ENCODE measurements at regions not wholly inside any gene's neighbourhood (a gene's known extent, or its start where the extent isn't known, plus 50 kb on each side); places are given as distances from the start of the nearest gene placed in this dataset.

DNA sequence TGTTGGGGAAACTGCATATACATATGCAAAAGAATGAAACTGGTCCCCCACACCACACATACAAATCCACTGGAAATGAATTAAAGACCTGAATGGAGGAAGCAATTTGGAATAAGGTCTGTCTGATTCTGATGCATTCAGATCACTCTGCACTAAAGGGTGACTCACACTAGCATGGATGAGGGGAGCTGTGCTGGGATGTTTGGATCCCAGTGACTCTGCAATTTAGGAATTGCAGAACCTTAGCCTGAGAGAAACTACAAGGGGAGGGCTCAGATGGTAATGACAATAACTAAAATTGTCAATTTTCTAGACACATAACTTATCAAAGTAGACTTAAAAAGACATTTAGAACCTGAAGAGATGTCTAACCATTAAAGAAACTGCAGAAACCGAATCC is 312.0 kb downstream of the CDK5RAP2 start:
- Mint-ChIP-seq H3K36me3 (ENCODE audit: insufficient read depth) (no peaks in the 10 kb centered on the region), H3K4me3 (no peak overlapping the region), H3K27me3 (ENCODE audit: low read depth) (no peaks in the 10 kb centered on the region)

DNA sequence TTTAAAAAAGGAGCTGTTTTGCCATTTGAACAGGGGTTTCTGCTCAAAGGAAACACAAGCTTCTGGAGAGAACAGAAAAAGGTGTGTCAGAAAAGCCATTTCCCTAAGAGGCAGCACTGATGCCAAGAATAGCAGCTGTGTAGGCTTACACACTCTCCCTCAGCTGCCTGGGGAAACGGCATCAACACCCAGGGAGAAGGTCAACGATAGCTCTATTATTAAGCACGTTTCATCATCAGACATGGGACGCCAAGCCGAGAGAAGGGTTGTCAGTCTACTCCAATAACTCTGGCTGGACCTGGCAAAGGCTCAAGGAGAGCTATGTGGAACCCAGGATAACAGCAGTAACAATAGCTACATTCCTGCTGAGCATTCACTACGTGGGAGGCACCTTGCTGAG is 314.2 kb downstream of the CDK5RAP2 start:
- H3K4me3 Mint-ChIP-seq = no peak overlapping the region
- ATAC-seq = no peak
- H3K27me3 Mint-ChIP-seq (ENCODE audit: low read depth) = no peaks in the 10 kb centered on the region
- DNase-seq = no peak
- H3K36me3 Mint-ChIP-seq (ENCODE audit: insufficient read depth) = no peaks in the 10 kb centered on the region
- no peaks in the 10 kb centered on the region for H3K4me1 Mint-ChIP-seq (ENCODE audit: low read depth)
- peaks cover 13% of the 10 kb centered on the region for H3K9me3 Mint-ChIP-seq

More for the DNA sequence above, 312.0 kb downstream of the CDK5RAP2 start:
- H3K4me1 Mint-ChIP-seq (ENCODE audit: low read depth) = no peaks in the 10 kb centered on the region
- H3K9me3 Mint-ChIP-seq = peaks cover 18% of the 10 kb centered on the region
- no peak for ATAC-seq
- no peak for DNase-seq

DNA sequence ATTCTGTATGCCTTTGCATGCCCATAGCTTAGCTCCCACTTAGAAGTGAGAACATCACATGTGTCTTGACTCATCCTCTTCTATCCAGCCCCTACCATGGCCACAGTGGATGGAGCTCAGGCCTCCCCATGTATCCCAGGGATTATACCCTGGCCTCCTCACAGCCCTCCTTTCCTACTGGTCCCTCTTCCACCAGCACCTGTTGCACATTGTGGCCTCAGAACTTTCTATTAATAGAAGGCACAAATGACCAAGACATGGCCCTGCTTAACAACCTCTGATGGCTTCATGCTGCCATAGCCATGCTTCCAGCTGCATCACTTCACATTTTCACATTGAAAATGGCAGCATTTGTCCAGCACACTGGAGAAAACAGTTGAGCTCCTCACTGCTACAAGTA is 315.4 kb downstream of the CDK5RAP2 start:
- ATAC-seq (no peak), DNase-seq (no peak)
- H3K9me3 Mint-ChIP-seq = peaks cover 13% of the 10 kb centered on the region
- no peaks in the 10 kb centered on the region for H3K27me3 Mint-ChIP-seq (ENCODE audit: low read depth)
- no peaks in the 10 kb centered on the region for H3K36me3 Mint-ChIP-seq (ENCODE audit: insufficient read depth)
- H3K4me3 Mint-ChIP-seq = no peak overlapping the region
- H3K4me1 Mint-ChIP-seq (ENCODE audit: low read depth) = no peaks in the 10 kb centered on the region

DNA sequence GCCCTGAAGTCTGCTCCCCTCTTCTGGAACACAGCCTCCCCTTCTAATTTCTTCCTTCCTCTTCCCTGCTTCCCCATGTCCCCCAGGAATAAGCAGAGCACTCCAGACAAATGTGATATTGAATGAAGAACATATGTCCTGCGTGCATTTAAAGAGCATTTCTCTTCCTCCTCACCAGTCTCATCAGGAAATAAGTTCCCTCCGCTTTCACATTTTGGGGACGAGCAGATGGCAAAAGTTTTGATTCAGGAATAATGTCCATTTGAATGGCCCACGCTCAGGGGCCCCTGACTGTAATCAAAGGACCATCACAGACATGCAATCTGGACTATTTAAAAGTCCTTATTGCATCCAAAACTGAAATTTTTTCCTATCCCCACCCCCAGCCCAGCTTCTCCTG is 316.1 kb downstream of the CDK5RAP2 start:
- DNase-seq = no peak
- peaks cover 13% of the 10 kb centered on the region for H3K9me3 Mint-ChIP-seq
- H3K4me3 Mint-ChIP-seq = no peak overlapping the region
- H3K36me3 Mint-ChIP-seq (ENCODE audit: insufficient read depth) = no peaks in the 10 kb centered on the region
- no peak for ATAC-seq
- H3K27me3 Mint-ChIP-seq (ENCODE audit: low read depth) = no peaks in the 10 kb centered on the region
- no peaks in the 10 kb centered on the region for H3K4me1 Mint-ChIP-seq (ENCODE audit: low read depth)

DNA sequence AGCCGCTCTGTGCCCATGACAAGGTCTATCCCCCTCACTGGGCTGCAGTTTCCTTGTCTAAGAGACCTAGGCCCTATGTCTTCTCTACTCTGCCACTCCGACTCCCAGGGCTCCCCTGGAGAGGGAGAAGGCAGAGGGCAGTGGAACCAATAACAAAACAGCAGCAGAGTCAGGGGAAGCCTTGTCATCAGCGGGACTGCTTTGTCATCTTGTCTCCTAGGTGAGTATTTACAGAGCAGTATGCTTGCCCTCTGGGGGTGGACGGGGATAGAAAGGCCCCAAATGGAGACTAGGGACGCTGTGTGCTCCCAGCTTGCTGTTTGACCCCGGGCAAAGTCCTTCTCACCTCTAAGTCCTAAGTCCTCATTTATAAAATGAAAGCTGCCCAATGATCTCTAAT is 318.5 kb downstream of the CDK5RAP2 start:
- H3K36me3 Mint-ChIP-seq (ENCODE audit: insufficient read depth) = no peaks in the 10 kb centered on the region
- ATAC-seq (no peak), DNase-seq (no peak)
- no peak overlapping the region for H3K4me3 Mint-ChIP-seq
- H3K27me3 Mint-ChIP-seq (ENCODE audit: low read depth) = peaks cover 9% of the 10 kb centered on the region
- no peaks in the 10 kb centered on the region for H3K9me3 Mint-ChIP-seq
- H3K4me1 Mint-ChIP-seq (ENCODE audit: low read depth) = no peaks in the 10 kb centered on the region

DNA sequence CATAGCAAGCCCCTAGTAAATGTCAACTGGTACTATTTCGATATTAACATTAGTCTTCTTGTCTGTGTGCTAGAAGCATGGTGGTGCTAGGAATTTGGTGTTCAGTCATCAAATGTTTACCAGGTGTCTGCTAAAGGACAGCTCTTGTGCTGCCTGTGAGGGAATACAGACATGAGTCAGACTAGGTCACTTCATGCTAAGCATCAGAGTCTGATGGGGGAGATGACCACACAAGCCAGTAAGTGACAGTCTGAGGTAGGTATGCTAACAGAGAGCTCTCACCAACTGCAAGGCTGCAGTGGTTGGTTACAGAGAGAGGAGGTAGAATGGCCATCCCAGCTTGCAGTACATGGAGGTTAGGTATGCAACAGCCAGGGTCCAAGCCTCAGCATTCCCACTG is 320.9 kb downstream of the CDK5RAP2 start:
- DNase-seq = no peak
- H3K9me3 Mint-ChIP-seq = no peaks in the 10 kb centered on the region
- no peaks in the 10 kb centered on the region for H3K36me3 Mint-ChIP-seq (ENCODE audit: insufficient read depth)
- ATAC-seq = no peak
- peaks cover 13% of the 10 kb centered on the region for H3K27me3 Mint-ChIP-seq (ENCODE audit: low read depth)
- H3K4me3 Mint-ChIP-seq = no peak overlapping the region
- no peaks in the 10 kb centered on the region for H3K4me1 Mint-ChIP-seq (ENCODE audit: low read depth)

DNA sequence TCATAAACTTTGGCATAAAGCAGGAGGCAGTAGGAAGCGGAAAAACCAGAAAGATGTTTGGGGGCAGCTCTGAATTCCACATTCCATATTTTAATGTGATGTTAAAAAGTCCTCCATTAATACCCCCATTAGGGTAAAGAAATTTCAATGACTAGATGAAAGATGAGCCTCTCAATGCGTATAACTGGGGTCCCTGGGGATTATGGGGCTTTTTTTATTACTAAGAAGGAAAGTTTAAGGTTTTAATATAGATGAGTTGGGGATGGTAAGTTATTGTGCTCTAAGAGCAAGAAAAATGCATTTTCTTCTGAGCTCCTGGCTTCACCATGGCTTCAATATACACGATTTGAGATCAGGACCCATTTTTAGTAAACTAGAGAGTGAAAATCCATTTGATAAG is 321.9 kb downstream of the CDK5RAP2 start:
- ATAC-seq (no peak), DNase-seq (no peak)
- Mint-ChIP-seq H3K4me3 (no peak overlapping the region), H3K4me1 (ENCODE audit: low read depth) (no peaks in the 10 kb centered on the region), H3K27me3 (ENCODE audit: low read depth) (peaks cover 13% of the 10 kb centered on the region), H3K9me3 (no peaks in the 10 kb centered on the region), H3K36me3 (ENCODE audit: insufficient read depth) (no peaks in the 10 kb centered on the region)

DNA sequence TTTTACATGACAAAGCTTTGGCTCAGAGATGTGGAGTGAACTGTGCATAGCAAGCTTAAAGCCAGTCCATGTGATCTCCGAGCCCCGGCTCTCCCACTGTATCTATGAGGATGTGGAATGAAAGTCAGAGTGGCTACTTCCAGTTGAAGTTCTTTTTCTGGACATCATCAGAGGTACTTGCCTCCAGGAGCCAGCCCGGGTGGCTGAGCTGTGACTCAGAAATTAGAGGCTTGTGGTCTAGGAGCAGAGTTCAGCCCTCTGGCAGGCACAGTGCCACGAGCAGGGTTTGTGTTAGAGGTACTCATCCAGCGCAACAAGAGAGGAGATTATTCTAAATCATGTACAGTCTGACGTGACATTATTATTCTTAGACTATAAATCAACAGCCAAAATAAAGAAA is 322.5 kb downstream of the CDK5RAP2 start:
- Mint-ChIP-seq H3K9me3 (no peaks in the 10 kb centered on the region), H3K27me3 (ENCODE audit: low read depth) (peaks cover 13% of the 10 kb centered on the region), H3K36me3 (ENCODE audit: insufficient read depth) (no peaks in the 10 kb centered on the region), H3K4me1 (ENCODE audit: low read depth) (no peaks in the 10 kb centered on the region), H3K4me3 (no peak overlapping the region)
- ATAC-seq (no peak), DNase-seq (no peak)

DNA sequence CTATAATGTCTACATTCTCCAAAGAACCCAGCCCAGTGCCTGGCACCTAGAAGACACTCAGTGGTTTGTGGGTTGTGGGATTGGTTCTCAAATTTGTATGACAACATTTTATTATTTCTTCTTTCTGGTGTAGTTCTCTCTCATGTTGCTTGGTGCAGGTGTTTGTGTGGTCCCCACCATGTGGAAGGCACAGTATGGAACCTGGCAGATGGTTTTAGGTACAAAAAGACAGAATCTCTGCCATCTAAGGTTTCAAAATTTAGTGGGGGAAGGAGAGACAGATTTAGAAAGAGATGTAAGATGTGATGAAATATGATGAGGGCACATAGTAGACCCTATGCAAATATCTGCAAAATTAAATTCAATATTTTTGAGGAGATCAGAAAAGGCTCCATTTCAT is 323.8 kb downstream of the CDK5RAP2 start:
- Mint-ChIP-seq H3K4me1 (ENCODE audit: low read depth) (no peaks in the 10 kb centered on the region), H3K9me3 (peaks cover 4% of the 10 kb centered on the region), H3K36me3 (ENCODE audit: insufficient read depth) (no peaks in the 10 kb centered on the region), H3K27me3 (ENCODE audit: low read depth) (peaks cover 16% of the 10 kb centered on the region), H3K4me3 (no peak overlapping the region)
- ATAC-seq (no peak), DNase-seq (no peak)

DNA sequence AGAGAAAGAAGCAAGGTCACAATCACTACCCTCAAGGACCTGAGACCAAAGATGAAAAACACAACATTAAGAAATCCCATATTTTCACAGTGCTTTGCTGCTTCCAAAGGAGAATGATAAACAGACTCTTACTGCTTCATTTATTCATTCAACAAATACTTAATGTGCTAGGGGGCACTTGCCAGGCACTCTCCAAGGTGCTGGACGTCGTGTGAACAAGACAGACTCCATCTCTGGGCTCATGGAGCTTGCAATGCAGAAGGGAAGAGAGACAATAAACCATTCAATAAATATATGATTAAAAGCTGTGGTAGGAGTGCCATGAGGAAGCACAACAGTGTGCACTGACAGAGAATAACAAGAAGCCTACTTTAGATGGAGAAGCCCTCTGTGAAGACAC is 327.7 kb downstream of the CDK5RAP2 start:
- Mint-ChIP-seq H3K36me3 (ENCODE audit: insufficient read depth) (no peaks in the 10 kb centered on the region), H3K27me3 (ENCODE audit: low read depth) (peaks cover 7% of the 10 kb centered on the region), H3K4me3 (no peak overlapping the region), H3K4me1 (ENCODE audit: low read depth) (no peaks in the 10 kb centered on the region), H3K9me3 (peaks cover 4% of the 10 kb centered on the region)
- no peak for DNase-seq
- ATAC-seq = no peak

DNA sequence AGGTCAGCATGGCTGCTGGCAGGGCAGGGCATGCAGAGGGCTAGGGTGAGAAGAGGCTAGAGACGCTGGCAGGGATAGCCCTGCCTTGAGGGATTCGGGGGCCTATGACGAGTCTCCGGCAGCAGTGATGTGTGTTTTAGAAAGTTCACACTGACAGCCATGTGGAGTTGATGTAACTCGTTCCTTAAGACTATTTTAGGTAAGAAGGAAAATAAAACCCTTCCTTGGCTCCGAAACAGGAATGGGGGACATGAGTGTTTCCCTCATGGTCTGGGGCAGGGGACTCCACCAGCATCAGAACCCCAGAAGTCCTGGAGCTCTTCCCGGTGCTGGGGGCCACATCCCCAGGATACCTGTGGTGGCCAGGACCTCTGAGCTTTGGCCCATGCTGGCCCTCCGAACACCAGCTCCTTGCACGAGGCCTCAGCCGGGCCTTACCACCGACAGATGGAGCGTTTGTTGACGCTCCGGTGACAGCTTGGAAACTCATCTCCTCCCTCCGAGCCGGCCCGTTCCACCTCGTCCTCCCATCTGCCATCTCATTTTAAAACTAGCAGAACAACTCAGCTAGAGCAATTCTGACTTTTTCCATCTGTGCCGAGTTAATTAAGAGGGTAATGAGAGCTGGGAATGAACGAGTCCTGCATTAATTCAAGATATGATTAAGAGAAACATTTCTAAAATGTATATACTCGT is 337.7 kb downstream of the CDK5RAP2 start:
- H3K4me3 Mint-ChIP-seq = no peak overlapping the region
- no peak for DNase-seq
- no peaks in the 10 kb centered on the region for H3K9me3 Mint-ChIP-seq
- H3K27me3 Mint-ChIP-seq (ENCODE audit: low read depth) = no peaks in the 10 kb centered on the region
- H3K4me1 Mint-ChIP-seq (ENCODE audit: low read depth) = no peaks in the 10 kb centered on the region
- ATAC-seq = no peak
- no peaks in the 10 kb centered on the region for H3K36me3 Mint-ChIP-seq (ENCODE audit: insufficient read depth)

DNA sequence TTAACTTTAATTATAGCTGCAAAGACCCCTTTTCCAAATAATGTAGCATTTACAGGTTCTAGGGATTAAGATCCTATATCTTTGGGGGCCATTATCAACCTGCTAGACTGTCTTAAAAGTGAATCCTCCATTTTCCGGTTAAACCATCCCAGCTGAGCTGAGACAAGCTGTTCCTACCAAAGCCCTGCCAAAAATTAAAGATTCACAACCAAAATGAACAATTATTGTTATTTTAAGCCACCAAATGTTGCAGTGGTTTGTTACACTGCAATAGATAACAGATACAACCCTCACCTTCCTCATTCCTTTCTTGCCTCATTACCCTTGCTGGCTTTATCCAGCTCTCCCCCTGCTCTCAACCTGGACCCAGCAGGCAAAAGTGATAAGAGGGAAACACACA is 343.4 kb downstream of the CDK5RAP2 start:
- no peak overlapping the region for H3K4me3 Mint-ChIP-seq
- H3K36me3 Mint-ChIP-seq (ENCODE audit: insufficient read depth) = no peaks in the 10 kb centered on the region
- no peaks in the 10 kb centered on the region for H3K27me3 Mint-ChIP-seq (ENCODE audit: low read depth)
- DNase-seq (no peak), ATAC-seq (no peak)
- H3K9me3 Mint-ChIP-seq = no peaks in the 10 kb centered on the region
- no peaks in the 10 kb centered on the region for H3K4me1 Mint-ChIP-seq (ENCODE audit: low read depth)

DNA sequence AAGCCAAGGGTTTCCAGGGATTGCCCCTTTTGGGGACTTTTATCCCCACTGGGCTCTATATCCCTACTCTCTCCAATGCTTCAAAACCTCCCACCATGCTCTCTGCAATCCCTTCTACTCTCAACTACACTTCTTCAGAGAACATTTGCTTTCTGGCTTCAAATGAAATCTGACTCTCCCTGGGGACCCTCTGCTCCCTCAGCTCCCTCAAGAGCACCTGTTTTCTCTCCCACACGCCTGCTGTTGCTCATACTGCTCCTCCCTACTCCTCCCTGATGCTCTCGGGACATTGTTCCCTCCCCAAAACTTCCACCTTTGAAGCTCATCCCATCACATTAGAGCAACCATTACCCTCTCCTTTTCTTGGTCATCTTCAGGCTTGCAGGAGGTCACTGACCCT is 344.9 kb downstream of the CDK5RAP2 start:
- no peak for ATAC-seq
- H3K9me3 Mint-ChIP-seq = no peaks in the 10 kb centered on the region
- no peak overlapping the region for H3K4me3 Mint-ChIP-seq
- no peak for DNase-seq
- H3K27me3 Mint-ChIP-seq (ENCODE audit: low read depth) = no peaks in the 10 kb centered on the region
- no peaks in the 10 kb centered on the region for H3K36me3 Mint-ChIP-seq (ENCODE audit: insufficient read depth)
- H3K4me1 Mint-ChIP-seq (ENCODE audit: low read depth) = no peaks in the 10 kb centered on the region

DNA sequence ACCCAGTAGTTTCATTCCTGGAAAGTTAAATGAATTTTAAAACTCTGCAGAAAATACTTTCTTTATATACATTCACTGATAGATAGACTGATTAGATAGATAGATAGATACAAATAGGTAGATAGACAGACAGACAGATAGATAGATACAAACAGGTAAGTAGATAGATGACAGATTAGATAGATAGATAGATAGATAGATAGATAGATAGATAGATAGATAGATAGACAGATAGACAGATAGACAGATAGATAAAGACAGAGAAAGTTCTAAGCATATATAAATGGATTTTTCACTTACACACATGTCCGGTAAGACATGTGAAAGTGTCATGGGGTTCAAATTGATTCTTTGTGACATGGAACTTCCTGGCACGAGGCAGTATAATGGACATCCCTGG is 349.7 kb downstream of the CDK5RAP2 start:
- H3K9me3 Mint-ChIP-seq = no peaks in the 10 kb centered on the region
- H3K27me3 Mint-ChIP-seq (ENCODE audit: low read depth) = no peaks in the 10 kb centered on the region
- ATAC-seq (no peak), DNase-seq (no peak)
- no peak overlapping the region for H3K4me3 Mint-ChIP-seq
- no peaks in the 10 kb centered on the region for H3K4me1 Mint-ChIP-seq (ENCODE audit: low read depth)
- no peaks in the 10 kb centered on the region for H3K36me3 Mint-ChIP-seq (ENCODE audit: insufficient read depth)

DNA sequence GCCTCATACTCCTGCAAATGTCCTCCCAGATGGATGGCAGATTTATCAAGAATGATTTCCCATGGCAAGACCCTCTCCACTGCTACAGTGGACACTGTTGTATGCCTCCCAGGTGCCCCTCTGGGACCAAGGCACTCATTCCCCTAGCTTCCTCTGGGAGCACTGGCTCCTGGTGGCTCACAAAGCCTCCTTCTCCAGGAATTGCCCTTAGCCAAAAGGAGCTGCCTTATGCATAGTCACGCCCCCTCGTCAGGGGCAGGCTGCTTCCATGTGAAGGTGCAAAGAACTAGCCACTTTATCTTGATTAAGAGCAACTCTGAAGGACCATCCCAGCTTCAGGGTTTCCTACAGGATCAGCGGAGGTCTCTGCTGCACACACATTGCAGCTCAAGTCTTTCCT is 358.1 kb downstream of the CDK5RAP2 start:
- no peak overlapping the region for H3K4me3 Mint-ChIP-seq
- H3K27me3 Mint-ChIP-seq (ENCODE audit: low read depth) = peaks cover 3% of the 10 kb centered on the region
- DNase-seq = no peak
- no peaks in the 10 kb centered on the region for H3K36me3 Mint-ChIP-seq (ENCODE audit: insufficient read depth)
- no peak for ATAC-seq
- no peaks in the 10 kb centered on the region for H3K9me3 Mint-ChIP-seq
- no peaks in the 10 kb centered on the region for H3K4me1 Mint-ChIP-seq (ENCODE audit: low read depth)

DNA sequence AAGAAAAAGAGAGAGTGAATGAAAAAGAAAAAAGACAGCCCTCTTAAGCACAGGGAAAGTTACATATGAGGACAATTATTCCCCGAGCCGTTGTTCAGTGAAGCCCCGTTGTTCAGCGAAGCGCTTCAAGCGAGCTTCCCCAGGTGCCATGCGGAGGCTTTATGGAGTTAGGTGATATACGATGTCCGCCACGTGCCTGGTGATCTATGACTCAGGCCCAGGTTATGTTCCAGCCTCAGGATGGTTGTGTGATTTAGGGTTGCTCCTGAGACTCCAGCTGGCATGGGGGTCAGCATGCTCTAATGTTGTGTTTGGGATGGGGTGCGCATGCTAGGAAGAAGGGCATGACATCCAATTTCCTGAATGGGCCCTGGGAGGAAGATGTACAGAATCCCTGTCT is 365.6 kb downstream of the CDK5RAP2 start:
- Mint-ChIP-seq H3K36me3 (ENCODE audit: insufficient read depth) (no peaks in the 10 kb centered on the region), H3K9me3 (no peaks in the 10 kb centered on the region), H3K4me1 (ENCODE audit: low read depth) (no peaks in the 10 kb centered on the region), H3K27me3 (ENCODE audit: low read depth) (peaks cover 7% of the 10 kb centered on the region), H3K4me3 (no peak overlapping the region)
- no peak for ATAC-seq
- no peak for DNase-seq
